IMR-90 (cell line): ENCODE measurements at regions not wholly inside any gene's neighbourhood (a gene's known extent, or its start where the extent isn't known, plus 50 kb on each side); places are given as distances from the start of the nearest gene placed in this dataset.

Source experiments
- ATAC-seq: fragments of 200-7000 bp; cut with Tn5 transposase; 2 replicates; pipeline ENCODE4 v1.9.1; 2020; ENCODE audit warnings: low read depth, mild to moderate bottlenecking, moderate library complexity
- BruUV-seq: library from RNA; stranded (reverse); fragments of 400-500 nt; replicated peaks from 2 replicates; lab custom pipeline; 2021; lab: Mats Ljungman, UMichigan
- CTCF ChIA-PET: fragments of 300-600 bp; formaldehyde crosslinking; extraction: SDS; loops from one replicate; lab custom pipeline; 2021; ENCODE audit warnings: antibody characterized with exemption; lab: Yijun Ruan, JAX
- POLR2A ChIA-PET: fragments of 300-600 bp; sonication (Branson Sonifier 250); formaldehyde crosslinking; loops from one replicate; lab custom pipeline; 2022; ENCODE audit warnings: antibody characterized with exemption; ENCODE audit not compliant: unreplicated experiment; lab: Charles Lee
- DNase-seq: peaks from one replicate; pipeline ENCODE4 v3.0.0; 2013
- H2AFZ ChIP-seq: replicated peaks from 2 replicates; pipeline ENCODE3; 2013; ENCODE audit warnings: low read length, mild to moderate bottlenecking; ENCODE audit not compliant: poor library complexity
- H2AK5ac ChIP-seq: 2 replicates; pipeline ENCODE4 v1.6.1; 2013; ENCODE audit warnings: low read depth, low read length, inconsistent platforms
- H2AK9ac ChIP-seq: replicated peaks from 2 replicates; pipeline ENCODE3; 2013; ENCODE audit warnings: mild to moderate bottlenecking, low read depth, low read length, moderate library complexity; ENCODE audit not compliant: poor library complexity
- H2BK120ac ChIP-seq: 2 replicates; pipeline ENCODE4 v1.6.1; 2013; ENCODE audit warnings: low read depth, low read length, inconsistent platforms
- H2BK15ac ChIP-seq: 3 replicates; pipeline ENCODE4 v1.6.1; 2013; ENCODE audit warnings: low read depth, low read length, inconsistent platforms
- H2BK20ac ChIP-seq: 2 replicates; pipeline ENCODE4 v1.6.1; 2013; ENCODE audit warnings: low read depth, mild to moderate bottlenecking, inconsistent platforms, low read length, moderate library complexity
- H2BK5ac ChIP-seq: 2 replicates; pipeline ENCODE4 v1.6.1; 2013; ENCODE audit warnings: mild to moderate bottlenecking, low read depth, low read length, inconsistent platforms; ENCODE audit not compliant: poor library complexity, severe bottlenecking
- H3K14ac ChIP-seq: replicated peaks from 2 replicates; pipeline ENCODE4 v1.6.1; 2013; ENCODE audit warnings: low read depth, low read length, inconsistent platforms
- H3K18ac ChIP-seq: 2 replicates; pipeline ENCODE4 v1.6.1; 2013; ENCODE audit warnings: low read depth, low read length, control low read depth
- H3K23ac ChIP-seq: 2 replicates; pipeline ENCODE4 v1.6.1; 2013; ENCODE audit warnings: low read depth, low read length, inconsistent platforms
- H3K27ac ChIP-seq: 2 replicates; pipeline ENCODE4 v1.5.1; 2013; ENCODE audit warnings: mild to moderate bottlenecking, control low read depth, low read length; ENCODE audit not compliant: insufficient read depth
- H3K27me3 ChIP-seq: 2 replicates; pipeline ENCODE4 v1.6.1; 2013; ENCODE audit warnings: low read length; ENCODE audit not compliant: control insufficient read depth, insufficient read depth
- H3K36me3 ChIP-seq: 2 replicates; pipeline ENCODE4 v1.6.1; 2013; ENCODE audit warnings: low read length, mixed read lengths; ENCODE audit not compliant: control insufficient read depth, insufficient read depth
- H3K4ac ChIP-seq: 2 replicates; pipeline ENCODE4 v1.6.1; 2013; ENCODE audit warnings: low read depth, low read length, inconsistent platforms
- H3K4me1 ChIP-seq: 2 replicates; pipeline ENCODE4 v1.6.1; 2013; ENCODE audit warnings: low read length, mixed read lengths; ENCODE audit not compliant: control insufficient read depth, insufficient read depth
- H3K4me2 ChIP-seq: 2 replicates; pipeline ENCODE4 v1.6.1; 2013; ENCODE audit warnings: low read depth, mild to moderate bottlenecking, control low read depth, low read length, moderate library complexity
- H3K4me3 ChIP-seq: 2 replicates; pipeline ENCODE4 v1.5.1; 2013; ENCODE audit warnings: low read depth, mild to moderate bottlenecking, control low read depth, low read length, moderate library complexity; ENCODE audit not compliant: insufficient read depth
- H3K56ac ChIP-seq: 2 replicates; pipeline ENCODE4 v1.6.1; 2013; ENCODE audit warnings: low read length, inconsistent platforms; ENCODE audit not compliant: insufficient read depth; ENCODE audit errors: extremely low read depth
- H3K79me1 ChIP-seq, 2 experiments: 2 replicates each; pipeline ENCODE4 v1.6.1; 2013; ENCODE audit warnings: low read length in 2 of 2, inconsistent platforms in 1 of 2, low read depth in 1 of 2
- H3K9ac ChIP-seq: 2 replicates; pipeline ENCODE4 v1.6.1; 2013; ENCODE audit warnings: low read depth, low read length, control low read depth
- H3K9me1 ChIP-seq: 2 replicates; pipeline ENCODE4 v1.6.1; 2013; ENCODE audit warnings: low read length, inconsistent platforms; ENCODE audit not compliant: insufficient read depth
- H3K9me3 ChIP-seq: 2 replicates; pipeline ENCODE4 v1.6.1; 2013; ENCODE audit warnings: low read length; ENCODE audit not compliant: control insufficient read depth, insufficient read depth
- H4K20me1 ChIP-seq: 2 replicates; pipeline ENCODE4 v1.6.1; 2013; ENCODE audit warnings: low read length, inconsistent platforms; ENCODE audit not compliant: insufficient read depth
- H4K5ac ChIP-seq: 2 replicates; pipeline ENCODE4 v1.6.1; 2013; ENCODE audit warnings: mild to moderate bottlenecking, low read depth, low read length, control low read depth
- H4K8ac ChIP-seq, 2 experiments: 2 replicates each; pipeline ENCODE4 v1.6.1; 2013; ENCODE audit warnings: low read depth in 2 of 2, low read length in 2 of 2, control low read depth in 1 of 2, inconsistent platforms in 1 of 2
- H4K91ac ChIP-seq: 2 replicates; pipeline ENCODE4 v1.6.1; 2013; ENCODE audit warnings: low read depth, low read length, inconsistent platforms; ENCODE audit not compliant: insufficient read depth
- CEBPB ChIP-seq: IDR thresholded peaks from 2 replicates; pipeline ENCODE4 v1.6.1; 2012; ENCODE audit warnings: low read depth, low read length, improper control_type of control experiment
- CHD1 ChIP-seq: IDR thresholded peaks from 2 replicates; pipeline ENCODE4 v1.6.1; 2012; ENCODE audit warnings: low read depth, low read length, improper control_type of control experiment
- FOS ChIP-seq: fragments of 150-350 bp; IDR thresholded peaks from 2 replicates; pipeline ENCODE4 v1.6.1; 2016; ENCODE audit warnings: low read depth, low read length
- MAFK ChIP-seq: IDR thresholded peaks from 2 replicates; pipeline ENCODE4 v1.6.1; 2012; ENCODE audit warnings: low read depth, low read length, improper control_type of control experiment
- POLR2A ChIP-seq: IDR thresholded peaks from 2 replicates; pipeline ENCODE4 v1.6.1; 2012; ENCODE audit warnings: mild to moderate bottlenecking, low read depth, low read length
- RAD21 ChIP-seq: IDR thresholded peaks from 2 replicates; pipeline ENCODE4 v1.6.1; 2012; ENCODE audit warnings: low read length, improper control_type of control experiment
- SMC3 ChIP-seq: fragments of 150-350 bp; IDR thresholded peaks from 2 replicates; pipeline ENCODE4 v1.6.1; 2016; ENCODE audit warnings: low read depth, mild to moderate bottlenecking, antibody characterized with exemption, low read length, moderate library complexity
- WGBS, 2 experiments: methylation state at CpG; one replicate each; pipeline versions ENCODE4 v1.1.5 to v1.1.7; 2013; ENCODE audit warnings: missing lambda C conversion rate in 2 of 2; ENCODE audit not compliant: insufficient read length in 1 of 2; ENCODE audit errors: extremely low coverage in 2 of 2; 5-methylcytosine and 5-hydroxymethylcytosine counted together
- dilution Hi-C: fragments of 300-500 bp; cut with HindIII; formaldehyde crosslinking; loops from one replicate; pipeline ENCODE4 v1.14.3; 2018; ENCODE audit warnings: low sequenced_read_pairs; ENCODE audit not compliant: unreplicated experiment
- in situ Hi-C: fragments of 300-500 bp; cut with MboI; formaldehyde crosslinking; loops from 3 replicates; pipeline ENCODE4 v1.14.3; 2019; ENCODE audit warnings: low sequenced_read_pairs, inconsistent platforms, mixed read lengths
- intact Hi-C: fragments of 100-400 bp; cut with micrococcal nuclease; formaldehyde crosslinking; loops from 2 replicates; pipeline ENCODE4 v1.10.0; 2022
- TF ChIP-seq, protein P1 (sequence below): fragments of 150-350 bp; IDR thresholded peaks from 2 replicates; pipeline ENCODE4 v1.6.1; 2016; ENCODE audit warnings: low read depth, mild to moderate bottlenecking, low read length, moderate library complexity, borderline replicate concordance
- TF ChIP-seq, protein P2 (sequence below): fragments of 150-350 bp; IDR thresholded peaks from 2 replicates; pipeline ENCODE4 v1.6.1; 2017; ENCODE audit warnings: mild to moderate bottlenecking, antibody characterized with exemption, low read length, low read depth
- TF ChIP-seq, protein P3 (sequence below): conservative IDR thresholded peaks from 2 replicates; pipeline ENCODE4 v1.5.1; 2012; ENCODE audit warnings: mild to moderate bottlenecking, low read depth, low read length, improper control_type of control experiment

GRCh38 chr5:8897316-8897715 lies 648.6 kb downstream of the SEMA5A start:
- H2BK15ac ChIP-seq, result no peak overlapping the region
- 0 out of 2 replicates have a peak overlapping the region, but pooled peaks have one; percentile 24 for H2BK20ac ChIP-seq
- H3K4me2 ChIP-seq, result no peak overlapping the region
- H2AK5ac ChIP-seq, result no peak overlapping the region
- no peak overlapping the region for H2BK120ac ChIP-seq
- no peak overlapping the region for H4K91ac ChIP-seq
- no peaks in the 10 kb centered on the region for H3K36me3 ChIP-seq
- no peaks in the 10 kb centered on the region for H3K9me3 ChIP-seq
- in situ Hi-C loops, result no loop called here
- no peaks in the 10 kb centered on the region for H3K79me1 ChIP-seq
- no peak overlapping the region for H2AK9ac ChIP-seq
- no peak overlapping the region for H3K9ac ChIP-seq
- no peak overlapping the region for H4K5ac ChIP-seq
- dilution Hi-C loops, result no loop called here
- H3K4me3 ChIP-seq, result no peak overlapping the region
- H3K18ac ChIP-seq, result no peak overlapping the region
- no peaks in the 10 kb centered on the region for H3K4me1 ChIP-seq
- no peak overlapping the region for H4K8ac ChIP-seq
- H3K4ac ChIP-seq, result no peak overlapping the region
- intact Hi-C loops, result no loop called here
- no peak for TF ChIP-seq POLR2A
- TF ChIP-seq SMC3, result no peak
- no peak for TF ChIP-seq CEBPB
- TF ChIP-seq MAFK, result no peak
- TF ChIP-seq CHD1, result no peak
- TF ChIP-seq, protein P1, sequence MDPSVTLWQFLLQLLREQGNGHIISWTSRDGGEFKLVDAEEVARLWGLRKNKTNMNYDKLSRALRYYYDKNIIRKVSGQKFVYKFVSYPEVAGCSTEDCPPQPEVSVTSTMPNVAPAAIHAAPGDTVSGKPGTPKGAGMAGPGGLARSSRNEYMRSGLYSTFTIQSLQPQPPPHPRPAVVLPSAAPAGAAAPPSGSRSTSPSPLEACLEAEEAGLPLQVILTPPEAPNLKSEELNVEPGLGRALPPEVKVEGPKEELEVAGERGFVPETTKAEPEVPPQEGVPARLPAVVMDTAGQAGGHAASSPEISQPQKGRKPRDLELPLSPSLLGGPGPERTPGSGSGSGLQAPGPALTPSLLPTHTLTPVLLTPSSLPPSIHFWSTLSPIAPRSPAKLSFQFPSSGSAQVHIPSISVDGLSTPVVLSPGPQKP, result no peak
- TF ChIP-seq FOS, result no peak
- TF ChIP-seq, protein P2, sequence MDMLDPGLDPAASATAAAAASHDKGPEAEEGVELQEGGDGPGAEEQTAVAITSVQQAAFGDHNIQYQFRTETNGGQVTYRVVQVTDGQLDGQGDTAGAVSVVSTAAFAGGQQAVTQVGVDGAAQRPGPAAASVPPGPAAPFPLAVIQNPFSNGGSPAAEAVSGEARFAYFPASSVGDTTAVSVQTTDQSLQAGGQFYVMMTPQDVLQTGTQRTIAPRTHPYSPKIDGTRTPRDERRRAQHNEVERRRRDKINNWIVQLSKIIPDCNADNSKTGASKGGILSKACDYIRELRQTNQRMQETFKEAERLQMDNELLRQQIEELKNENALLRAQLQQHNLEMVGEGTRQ, result no peak
- TF ChIP-seq, protein P3, sequence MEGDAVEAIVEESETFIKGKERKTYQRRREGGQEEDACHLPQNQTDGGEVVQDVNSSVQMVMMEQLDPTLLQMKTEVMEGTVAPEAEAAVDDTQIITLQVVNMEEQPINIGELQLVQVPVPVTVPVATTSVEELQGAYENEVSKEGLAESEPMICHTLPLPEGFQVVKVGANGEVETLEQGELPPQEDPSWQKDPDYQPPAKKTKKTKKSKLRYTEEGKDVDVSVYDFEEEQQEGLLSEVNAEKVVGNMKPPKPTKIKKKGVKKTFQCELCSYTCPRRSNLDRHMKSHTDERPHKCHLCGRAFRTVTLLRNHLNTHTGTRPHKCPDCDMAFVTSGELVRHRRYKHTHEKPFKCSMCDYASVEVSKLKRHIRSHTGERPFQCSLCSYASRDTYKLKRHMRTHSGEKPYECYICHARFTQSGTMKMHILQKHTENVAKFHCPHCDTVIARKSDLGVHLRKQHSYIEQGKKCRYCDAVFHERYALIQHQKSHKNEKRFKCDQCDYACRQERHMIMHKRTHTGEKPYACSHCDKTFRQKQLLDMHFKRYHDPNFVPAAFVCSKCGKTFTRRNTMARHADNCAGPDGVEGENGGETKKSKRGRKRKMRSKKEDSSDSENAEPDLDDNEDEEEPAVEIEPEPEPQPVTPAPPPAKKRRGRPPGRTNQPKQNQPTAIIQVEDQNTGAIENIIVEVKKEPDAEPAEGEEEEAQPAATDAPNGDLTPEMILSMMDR, result no peak
- no peak for TF ChIP-seq RAD21
- H3K9me1 ChIP-seq, result 0 out of 2 replicates have a peak, but pooled peaks cover 2% of the 10 kb centered on the region
- H2BK5ac ChIP-seq, result no peak overlapping the region
- no peak overlapping the region for H3K14ac ChIP-seq
- CTCF ChIA-PET, result no interaction called here
- no peaks in the 10 kb centered on the region for H4K20me1 ChIP-seq
- ATAC-seq (no peak), DNase-seq (no peak)
- H3K23ac ChIP-seq, result no peak overlapping the region
- BruUV-seq, result no TSS peak
- no peak overlapping the region for H3K56ac ChIP-seq
- POLR2A ChIA-PET, result no interaction called here
- no peak overlapping the region for H2AFZ ChIP-seq
- no CpG with 5 or more reads among the region's 5 CpGs for WGBS, 2 experiments
- no peaks in the 10 kb centered on the region for H3K27me3 ChIP-seq
- no peak overlapping the region for H3K27ac ChIP-seq
